HFF-Myc (cell line): ENCODE measurements at regions not wholly inside any gene's neighbourhood (a gene's known extent, or its start where the extent isn't known, plus 50 kb on each side); places are given as distances from the start of the nearest gene placed in this dataset.
A peak's percentile ranks its signal among the peaks of the same experiment; 100 is the strongest.
"Not testable (repeated sequence)": the region's sequence is repeated elsewhere in the genome, so short reads cannot be mapped to it uniquely, and the experiment has no call there.

Source experiments
- DNase-seq: peaks from one replicate; pipeline ENCODE4 v3.0.0-alpha.2; 2011; ENCODE audit warnings: low read depth; ENCODE audit errors: extremely low read depth
- H3K4me3 ChIP-seq: replicated peaks from 2 replicates; pipeline ENCODE4 v1.5.1; 2011; ENCODE audit warnings: low read depth, mild to moderate bottlenecking, control low read depth, low read length
- CTCF ChIP-seq: IDR thresholded peaks from 2 replicates; pipeline ENCODE4 v1.5.1; 2012; ENCODE audit warnings: mild to moderate bottlenecking, low read depth, low read length, control low read depth; ENCODE audit errors: missing control alignments

DNA sequence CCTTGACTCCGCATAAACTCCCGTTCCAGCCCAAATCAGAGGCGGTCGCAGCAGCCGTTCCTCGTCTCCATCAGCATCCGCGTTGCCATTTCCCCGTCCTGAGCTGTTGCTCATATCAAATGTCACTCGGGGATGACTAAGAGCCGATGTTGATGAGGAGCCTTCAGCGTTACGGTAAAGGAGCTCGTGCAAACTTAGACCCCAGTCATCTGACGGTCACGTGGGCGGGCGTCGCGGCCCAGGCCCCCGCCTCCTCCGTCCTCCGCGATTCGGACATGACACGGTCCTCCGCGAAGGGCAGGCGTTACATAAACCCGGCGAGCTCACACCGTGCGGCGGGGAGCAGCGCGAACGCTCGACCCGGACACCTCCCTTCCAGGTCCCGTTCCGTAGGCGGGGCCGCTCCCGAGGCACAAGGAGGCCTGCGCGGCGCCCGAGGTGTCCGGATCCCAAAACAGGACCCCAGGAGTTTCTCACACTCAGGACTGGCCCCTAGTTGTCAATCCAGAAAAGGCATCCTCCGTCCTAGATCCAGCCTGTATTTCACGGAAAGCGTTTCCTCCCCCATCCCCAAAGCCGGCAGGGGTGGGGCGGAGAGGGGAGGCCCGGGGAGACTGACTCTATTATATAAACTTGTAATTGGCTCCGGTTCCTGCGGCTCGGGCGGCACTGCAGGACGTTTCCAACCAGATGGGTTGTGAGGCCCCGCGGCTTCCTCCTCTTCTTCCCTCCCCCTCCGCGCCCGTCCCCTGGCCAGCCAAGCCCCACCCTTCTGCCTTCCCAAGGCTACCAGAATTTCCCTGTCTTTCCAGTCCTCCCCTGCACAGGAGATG lies 100.0 kb upstream of the IGF1R start:
- DNase-seq, result peak; percentile 27
- peak overlapping the region; percentile 50 for H3K4me3 ChIP-seq
- TF ChIP-seq CTCF, result no peak

- peak overlapping the region; percentile 50 for H3K4me3 ChIP-seq
- DNase-seq, result no peak
- no peak for TF ChIP-seq CTCF
Measured at GRCh38 chr15:98549003-98549402, 99.3 kb upstream of the IGF1R start.

DNA sequence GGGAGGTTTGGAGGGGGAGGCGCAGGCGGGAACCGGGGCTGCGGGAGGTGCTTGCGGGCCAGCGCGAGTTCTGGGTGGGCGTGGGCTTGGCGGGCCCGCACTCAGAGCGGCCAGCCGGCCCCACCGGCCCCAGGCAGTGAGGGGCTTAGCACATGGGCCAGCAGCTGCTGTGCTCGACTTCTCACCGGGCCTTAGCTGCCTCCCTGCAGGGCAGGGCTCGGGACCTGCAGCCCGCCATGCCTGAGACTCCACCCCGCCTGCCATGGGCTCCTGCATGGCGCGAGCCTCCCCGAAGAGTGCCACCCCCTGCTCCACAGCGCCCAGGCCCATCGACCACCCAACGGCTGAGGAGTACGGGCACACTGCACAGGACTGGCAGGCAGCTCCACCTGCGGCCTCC lies 98.6 kb upstream of the IGF1R start:
- no peak for DNase-seq
- TF ChIP-seq CTCF, result no peak
- H3K4me3 ChIP-seq, result no peak overlapping the region

GRCh38 chr15:98550363-98550762 lies 98.0 kb upstream of the IGF1R start:
- not testable (repeated sequence) for DNase-seq, H3K4me3 ChIP-seq

DNA sequence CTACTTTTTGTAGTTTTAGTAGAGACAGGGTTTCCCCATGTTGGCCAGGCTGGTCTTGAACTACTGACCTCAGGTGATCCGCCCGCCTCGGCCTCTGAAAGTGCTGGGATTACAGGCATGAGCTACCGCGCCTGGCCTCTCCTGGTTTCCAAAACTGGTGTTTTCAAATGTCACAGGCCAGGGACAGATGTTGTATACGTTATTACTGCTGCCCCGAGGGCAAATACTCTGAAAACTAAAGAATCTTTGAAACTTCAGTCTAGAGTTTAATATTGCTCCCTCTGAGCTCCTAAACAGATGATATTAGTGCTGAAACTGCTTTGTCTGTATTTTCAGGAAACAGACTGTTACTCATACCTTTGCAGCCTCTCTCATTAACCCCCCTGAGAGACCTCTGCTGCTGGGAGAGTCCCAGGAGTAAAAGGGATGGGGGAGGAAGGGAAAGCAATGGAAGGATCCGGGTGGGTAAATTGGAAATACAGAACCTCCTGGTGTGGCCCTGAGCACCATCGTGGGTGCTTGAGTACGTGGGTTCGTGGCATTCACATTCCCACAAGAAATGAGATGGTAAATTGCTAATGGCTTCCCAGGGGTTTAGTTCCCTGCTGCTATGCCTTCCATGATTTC lies 96.3 kb upstream of the IGF1R start:
- no peak overlapping the region for H3K4me3 ChIP-seq
- DNase-seq, result no peak
- TF ChIP-seq CTCF, result no peak

- no peak overlapping the region for H3K4me3 ChIP-seq
- TF ChIP-seq CTCF, result no peak
- no peak for DNase-seq
Measured at GRCh38 chr15:98554272-98555172, 93.8 kb upstream of the IGF1R start.

DNA sequence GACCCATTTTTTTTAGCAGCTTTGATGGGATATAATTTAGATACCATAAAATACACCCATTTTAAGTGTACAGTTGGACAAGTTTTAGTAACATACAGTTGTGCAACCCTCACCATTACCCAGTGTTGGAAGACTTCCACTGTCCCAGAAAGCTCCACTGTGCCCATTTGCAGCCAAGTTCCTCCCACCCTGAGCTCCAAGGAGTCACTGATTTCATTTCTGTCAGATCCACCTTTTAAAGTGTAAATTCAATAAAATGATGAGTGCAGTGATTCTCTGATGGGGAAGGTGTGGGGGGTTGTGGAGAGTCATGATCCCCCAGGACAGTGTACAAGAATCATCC lies 93.2 kb upstream of the IGF1R start:
- DNase-seq, result no peak
- no peak for TF ChIP-seq CTCF
- H3K4me3 ChIP-seq, result no peak overlapping the region
